Dendritic cell treated with granulocyte-macrophage colony-stimulating factor and Interleukin-4, amounts not matched to agents 40 ng/mL and 50 ng/mL, for 4 days (primary cell): ENCODE measurements at regions not wholly inside any gene's neighbourhood (a gene's known extent, or its start where the extent isn't known, plus 50 kb on each side); places are given as distances from the start of the nearest gene placed in this dataset.

Source experiments
- H3K27ac Mint-ChIP-seq: one replicate; pipeline ENCODE4 v1.8.0; 2022; ENCODE audit warnings: mild to moderate bottlenecking, mixed read lengths
- H3K27me3 Mint-ChIP-seq: one replicate; pipeline ENCODE4 v1.8.0; 2022; ENCODE audit warnings: mild to moderate bottlenecking, mixed read lengths
- H3K36me3 Mint-ChIP-seq: one replicate; pipeline ENCODE4 v1.8.0; 2022; ENCODE audit warnings: low read depth, mixed read lengths
- H3K4me1 Mint-ChIP-seq: one replicate; pipeline ENCODE4 v1.8.0; 2022; ENCODE audit warnings: low read depth, mixed read lengths
- H3K4me3 Mint-ChIP-seq: one replicate; pipeline ENCODE4 v1.8.0; 2022; ENCODE audit warnings: mild to moderate bottlenecking, moderate library complexity, mixed read lengths
- H3K9me3 Mint-ChIP-seq: one replicate; pipeline ENCODE4 v1.8.0; 2022; ENCODE audit warnings: mixed read lengths
- intact Hi-C: fragments of 100-400 bp; cut with micrococcal nuclease; formaldehyde crosslinking; loops from one replicate; pipeline ENCODE4 v1.15.0; 2022

GRCh38 chr9:126556560-126557250 lies 57.0 kb upstream of the LMX1B start:
- H3K27me3 Mint-ChIP-seq, result peaks cover 7% of the 10 kb centered on the region
- no peak overlapping the region for H3K4me3 Mint-ChIP-seq
- H3K27ac Mint-ChIP-seq, result peak overlapping the region; percentile 58
- intact Hi-C loops, result no loop called here
- H3K36me3 Mint-ChIP-seq, result no peaks in the 10 kb centered on the region
- H3K4me1 Mint-ChIP-seq, result peaks cover 19% of the 10 kb centered on the region
- H3K9me3 Mint-ChIP-seq, result no peaks in the 10 kb centered on the region

- Mint-ChIP-seq H3K4me3 (no peak overlapping the region), H3K9me3 (no peaks in the 10 kb centered on the region), H3K27me3 (peaks cover 8% of the 10 kb centered on the region)
These were observed 55.6 kb upstream of the LMX1B start for GRCh38 chr9:126558051-126558665.

DNA sequence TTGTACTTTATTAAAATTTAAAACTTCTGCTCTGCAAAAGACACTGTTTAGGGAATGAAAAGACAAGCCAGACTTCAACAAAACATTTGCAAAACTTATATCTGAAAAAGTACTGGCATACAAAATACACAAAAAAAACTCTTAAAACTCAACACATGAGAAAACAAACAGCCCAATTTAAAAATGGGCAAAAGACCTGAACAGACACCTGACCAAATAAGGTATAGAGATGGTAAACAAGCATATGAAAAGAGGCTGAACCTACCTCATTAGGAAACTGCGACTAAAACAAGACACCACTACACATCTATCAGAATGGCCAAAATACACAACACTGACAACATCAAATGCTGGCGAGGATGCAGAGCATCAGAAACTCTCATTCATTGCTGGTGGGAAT lies 54.4 kb upstream of the LMX1B start:
- H3K4me3 Mint-ChIP-seq, result no peak overlapping the region
- peaks cover 22% of the 10 kb centered on the region for H3K4me1 Mint-ChIP-seq
- intact Hi-C loops, result loop anchor here (2.0 kb wide), 1 partner anchor 60 kb away; no protein-coding TSS in a partner anchor
- no peaks in the 10 kb centered on the region for H3K36me3 Mint-ChIP-seq
- H3K27me3 Mint-ChIP-seq, result peaks cover 13% of the 10 kb centered on the region
- H3K9me3 Mint-ChIP-seq, result no peaks in the 10 kb centered on the region
- no peak overlapping the region for H3K27ac Mint-ChIP-seq

More at GRCh38 chr9:126558051-126558665, 55.6 kb upstream of the LMX1B start:
- Mint-ChIP-seq H3K4me1 (peaks cover 22% of the 10 kb centered on the region), H3K27ac (no peak overlapping the region), H3K36me3 (no peaks in the 10 kb centered on the region)
- intact Hi-C loops, result loop anchor here (1.0 to 2.0 kb wide), 2 partner anchors 44 to 59 kb away; no protein-coding TSS in a partner anchor

GRCh38 chr9:126561582-126561981 lies 52.1 kb upstream of the LMX1B start:
- Mint-ChIP-seq H3K4me1 (peaks cover 21% of the 10 kb centered on the region), H3K36me3 (no peaks in the 10 kb centered on the region), H3K4me3 (no peak overlapping the region), H3K9me3 (no peaks in the 10 kb centered on the region), H3K27ac (no peak overlapping the region), H3K27me3 (peaks cover 26% of the 10 kb centered on the region)
- intact Hi-C loops, result no loop called here

- Mint-ChIP-seq H3K4me3 (no peak overlapping the region), H3K36me3 (no peaks in the 10 kb centered on the region), H3K9me3 (no peaks in the 10 kb centered on the region), H3K4me1 (peaks cover 7% of the 10 kb centered on the region), H3K27me3 (peaks cover 35% of the 10 kb centered on the region), H3K27ac (no peak overlapping the region)
- intact Hi-C loops, result no loop called here
These were observed 50.2 kb upstream of the LMX1B start for GRCh38 chr9:126563556-126563955.
